OCI-LY1 (cell line): ENCODE measurements at regions not wholly inside any gene's neighbourhood (a gene's known extent, or its start where the extent isn't known, plus 50 kb on each side); places are given as distances from the start of the nearest gene placed in this dataset.

ENCODE experiments used
- H2AFZ ChIP-seq: fragments of 200-600 bp; sonication (generic), shearing (Covaris generic); 2 replicates; pipeline ENCODE4 v1.6.0; 2014; ENCODE audit warnings: antibody characterized with exemption, mild to moderate bottlenecking, low read length
- H3F3A ChIP-seq: fragments of 200-600 bp; sonication (generic), shearing (Covaris generic); 2 replicates; pipeline ENCODE4 v1.6.0; 2014; ENCODE audit warnings: mild to moderate bottlenecking, antibody characterized with exemption, low read length, moderate library complexity; ENCODE audit not compliant: insufficient read depth
- H3K27ac ChIP-seq: fragments of 200-600 bp; sonication (generic); 2 replicates; pipeline ENCODE4 v1.5.1; 2014; ENCODE audit warnings: low read length, mixed run types, mild to moderate bottlenecking, low read depth; ENCODE audit not compliant: poor library complexity, severe bottlenecking
- H3K27me3 ChIP-seq: fragments of 200-600 bp; sonication (generic); 2 replicates; pipeline ENCODE4 v1.6.0; 2014; ENCODE audit warnings: antibody characterized with exemption, mild to moderate bottlenecking, low read length, moderate library complexity; ENCODE audit not compliant: insufficient read depth
- H3K36me3 ChIP-seq: fragments of 200-600 bp; sonication (generic); 2 replicates; pipeline ENCODE4 v1.6.1; 2014; ENCODE audit warnings: mild to moderate bottlenecking, antibody characterized with exemption, low read length, moderate library complexity, mixed read lengths; ENCODE audit not compliant: insufficient read depth
- H3K4me1 ChIP-seq: fragments of 200-600 bp; sonication (generic); 2 replicates; pipeline ENCODE4 v1.5.1; 2014; ENCODE audit warnings: mild to moderate bottlenecking, low read length, moderate library complexity; ENCODE audit not compliant: insufficient read depth, severe bottlenecking
- H3K4me2 ChIP-seq: fragments of 200-600 bp; sonication (generic), shearing (Covaris generic); 2 replicates; pipeline ENCODE4 v1.6.1; 2014; ENCODE audit warnings: low read length
- H3K4me3 ChIP-seq: fragments of 200-600 bp; sonication (generic); 2 replicates; pipeline ENCODE4 v1.5.1; 2014; ENCODE audit warnings: low read length, low read depth, mild to moderate bottlenecking, mixed read lengths; ENCODE audit not compliant: poor library complexity, severe bottlenecking
- H3K79me2 ChIP-seq: fragments of 200-600 bp; shearing (Covaris generic); 2 replicates; pipeline ENCODE4 v1.6.1; 2016; ENCODE audit warnings: mixed run types, low read length, mixed read lengths; ENCODE audit not compliant: insufficient read depth
- H3K9ac ChIP-seq: fragments of 200-600 bp; sonication (generic), shearing (Covaris generic); 2 replicates; pipeline ENCODE4 v1.6.1; 2014; ENCODE audit warnings: mild to moderate bottlenecking, low read length, mixed read lengths
- H3K9me2 ChIP-seq: fragments of 200-600 bp; sonication (generic), shearing (Covaris generic); 2 replicates; pipeline ENCODE4 v1.6.1; 2014; ENCODE audit warnings: low read depth, mild to moderate bottlenecking, low read length, mixed read lengths
- H3K9me3 ChIP-seq: fragments of 200-600 bp; shearing (Covaris generic); 2 replicates; pipeline ENCODE4 v1.6.1; 2014; ENCODE audit warnings: low read length, mixed read lengths
- H4K20me1 ChIP-seq: fragments of 200-600 bp; sonication (generic), shearing (Covaris generic); 2 replicates; pipeline ENCODE4 v1.6.0; 2016; ENCODE audit warnings: mild to moderate bottlenecking, low read length; ENCODE audit not compliant: insufficient read depth
- CTCF ChIP-seq: fragments of 200-600 bp; sonication (generic), shearing (Covaris generic); IDR thresholded peaks from 2 replicates; pipeline ENCODE4 v1.5.1; 2017; ENCODE audit warnings: mild to moderate bottlenecking, antibody characterized with exemption, low read length, moderate library complexity, mixed read lengths
- EZH2 ChIP-seq: fragments of 200-600 bp; sonication (generic), shearing (Covaris generic); IDR thresholded peaks from 2 replicates; pipeline ENCODE4 v1.8.0; 2017; ENCODE audit warnings: borderline replicate concordance, mixed run types, mild to moderate bottlenecking, antibody characterized with exemption, low read length, moderate library complexity, mixed read lengths

- TF ChIP-seq CTCF (no peak), EZH2 (no peak)
- no peaks in the 10 kb centered on the region for H3F3A ChIP-seq
- H3K9me3 ChIP-seq = no peaks in the 10 kb centered on the region
- H2AFZ ChIP-seq = no peak overlapping the region
- H3K9me2 ChIP-seq = no peaks in the 10 kb centered on the region
- H3K27ac ChIP-seq = no peak overlapping the region
- H3K4me1 ChIP-seq = no peaks in the 10 kb centered on the region
- H3K4me2 ChIP-seq = no peak overlapping the region
- H3K4me3 ChIP-seq = no peak overlapping the region
- H3K27me3 ChIP-seq = no peaks in the 10 kb centered on the region
- no peak overlapping the region for H3K9ac ChIP-seq
- no peaks in the 10 kb centered on the region for H4K20me1 ChIP-seq
- no peaks in the 10 kb centered on the region for H3K79me2 ChIP-seq
- no peaks in the 10 kb centered on the region for H3K36me3 ChIP-seq
Measured at GRCh38 chr7:12090757-12091221, 120.3 kb upstream of the TMEM106B start.

GRCh38 chr7:12091231-12091630 lies 119.9 kb upstream of the TMEM106B start:
- Histone ChIP-seq H3K9ac (no peak overlapping the region), H3K4me2 (no peak overlapping the region), H3K9me3 (no peaks in the 10 kb centered on the region), H3K4me3 (no peak overlapping the region), H3K36me3 (no peaks in the 10 kb centered on the region), H3K27ac (no peak overlapping the region), H3K4me1 (no peaks in the 10 kb centered on the region), H3K9me2 (no peaks in the 10 kb centered on the region), H3K27me3 (no peaks in the 10 kb centered on the region), H3F3A (no peaks in the 10 kb centered on the region), H4K20me1 (no peaks in the 10 kb centered on the region), H2AFZ (no peak overlapping the region), H3K79me2 (no peaks in the 10 kb centered on the region)
- TF ChIP-seq EZH2 (no peak), CTCF (no peak)

GRCh38 chr7:12092499-12093130 lies 118.5 kb upstream of the TMEM106B start:
- Histone ChIP-seq H3K4me1 (no peaks in the 10 kb centered on the region), H3K27me3 (no peaks in the 10 kb centered on the region), H3K9ac (no peak overlapping the region), H3K27ac (no peak overlapping the region), H3K9me2 (no peaks in the 10 kb centered on the region), H2AFZ (no peak overlapping the region), H3K79me2 (no peaks in the 10 kb centered on the region), H3F3A (no peaks in the 10 kb centered on the region), H3K4me3 (no peak overlapping the region), H3K36me3 (no peaks in the 10 kb centered on the region), H3K9me3 (no peaks in the 10 kb centered on the region), H4K20me1 (no peaks in the 10 kb centered on the region), H3K4me2 (no peak overlapping the region)
- TF ChIP-seq EZH2 (no peak), CTCF (no peak)
